HCT116 (cell line): ENCODE measurements at regions not wholly inside any gene's neighbourhood (a gene's known extent, or its start where the extent isn't known, plus 50 kb on each side); places are given as distances from the start of the nearest gene placed in this dataset.

ENCODE experiments used
- ATAC-seq: fragments of 200-7000 bp; cut with Tn5 transposase; 2 replicates; pipeline ENCODE4 v1.9.1; 2020; ENCODE audit warnings: mild to moderate bottlenecking, moderate library complexity
- BruUV-seq: library from RNA; stranded (reverse); fragments of 400-500 nt; replicated peaks from 2 replicates; lab custom pipeline; 2021; lab: Mats Ljungman, UMichigan
- CTCF ChIA-PET: fragments of 300-600 bp; sonication (Branson Sonifier 250); formaldehyde crosslinking; loops from one replicate; lab custom pipeline; 2021; ENCODE audit warnings: antibody characterized with exemption; lab: Charles Lee
- POLR2A ChIA-PET: fragments of 300-600, 350-600 bp; sonication (Branson Sonifier 250); formaldehyde crosslinking; loops from one replicate; lab custom pipeline; 2021; ENCODE audit warnings: antibody characterized with exemption; lab: Charles Lee
- RAD21 ChIA-PET, 2 experiments: fragments of 300-600 bp; sonication (Branson Sonifier 250); formaldehyde crosslinking; loops; one replicate each; lab custom pipeline; 2023; ENCODE audit warnings: low total read pairs in 2 of 2; ENCODE audit not compliant: uncharacterized antibody in 2 of 2, unreplicated experiment in 2 of 2, low non-redundant PET in 1 of 2; lab: Charles Lee
- DNase-seq: peaks from one replicate; pipeline ENCODE4 v3.0.0-alpha.2; 2010; ENCODE audit warnings: low read depth, low spot score
- H2AFZ ChIP-seq: fragments of 200-600 bp; shearing (Covaris generic), sonication (generic); 2 replicates; pipeline ENCODE4 v1.6.1; 2017; ENCODE audit warnings: low read depth, mixed run types, mixed read lengths, antibody characterized with exemption, low read length; ENCODE audit not compliant: poor library complexity, severe bottlenecking
- H3K27ac ChIP-seq: 2 replicates; pipeline ENCODE4 v1.5.1; 2012; ENCODE audit warnings: low read depth, low read length
- H3K27me3 ChIP-seq: fragments of 200-600 bp; sonication (generic); 2 replicates; pipeline ENCODE4 v1.6.1; 2016; ENCODE audit warnings: mixed run types, low read length, mixed read lengths; ENCODE audit not compliant: insufficient read depth
- H3K36me3 ChIP-seq, 2 experiments: fragments of 200-500 bp in 1 of 2; fragments of 200-600 bp in 1 of 2; sonication (Bioruptor generic) in 1 of 2; sonication (generic) in 1 of 2; 2 replicates each; pipeline versions ENCODE4 v1.5.1 to v1.6.1; 2014 to 2016; ENCODE audit warnings: low read length in 2 of 2, inconsistent platforms in 1 of 2, mixed read lengths in 1 of 2, mixed run types in 1 of 2; ENCODE audit not compliant: insufficient read depth in 2 of 2, control insufficient read depth in 1 of 2
- H3K4me1 ChIP-seq, 2 experiments: fragments of 200-600 bp in 1 of 2; sonication (generic) in 1 of 2; 2 replicates each; pipeline versions ENCODE4 v1.5.1 to v1.6.1; 2012 to 2017; ENCODE audit warnings: low read length in 2 of 2, inconsistent platforms in 1 of 2, mild to moderate bottlenecking in 1 of 2, mixed read lengths in 1 of 2, mixed run types in 1 of 2, moderate library complexity in 1 of 2; ENCODE audit not compliant: insufficient read depth in 2 of 2, control insufficient read depth in 1 of 2
- H3K4me2 ChIP-seq: fragments of 200-600 bp; sonication (generic); 2 replicates; pipeline ENCODE4 v1.6.1; 2017; ENCODE audit warnings: mixed run types, low read length, mixed read lengths
- H3K4me3 ChIP-seq, 2 experiments: fragments of 200-600 bp in 1 of 2; sonication (generic) in 1 of 2; replicated peaks in 1 of 2; 2 replicates each; pipeline ENCODE4 v1.5.1; 2011 to 2016; ENCODE audit warnings: low read length in 2 of 2, control low read depth in 1 of 2, low read depth in 1 of 2, mild to moderate bottlenecking in 1 of 2, mixed read lengths in 1 of 2, mixed run types in 1 of 2
- H3K79me2 ChIP-seq: fragments of 200-600 bp; sonication (generic); 2 replicates; pipeline ENCODE4 v1.6.1; 2017; ENCODE audit warnings: mild to moderate bottlenecking, mixed run types, low read length, moderate library complexity, mixed read lengths; ENCODE audit not compliant: insufficient read depth
- H3K9ac ChIP-seq: fragments of 200-600 bp; sonication (generic); 2 replicates; pipeline ENCODE4 v1.6.1; 2016; ENCODE audit warnings: low read length, mixed read lengths
- H3K9me2 ChIP-seq: fragments of 200-600 bp; sonication (generic), shearing (Covaris generic); 2 replicates; pipeline ENCODE4 v1.6.1; 2017; ENCODE audit warnings: mixed run types, mild to moderate bottlenecking, moderate library complexity; ENCODE audit not compliant: insufficient read depth
- H3K9me3 ChIP-seq, 2 experiments: fragments of 200-500 bp in 1 of 2; fragments of 200-600 bp in 1 of 2; sonication (Bioruptor generic) in 1 of 2; sonication (generic) in 1 of 2; 2 replicates each; pipeline ENCODE4 v1.6.1; 2014 to 2017; ENCODE audit warnings: low read length in 2 of 2, mixed read lengths in 2 of 2, inconsistent platforms in 1 of 2, low read depth in 1 of 2, mild to moderate bottlenecking in 1 of 2, mixed run types in 1 of 2, moderate library complexity in 1 of 2; ENCODE audit not compliant: control insufficient read depth in 1 of 2, insufficient read depth in 1 of 2
- H4K20me1 ChIP-seq: fragments of 200-600 bp; sonication (generic), shearing (Covaris generic); 2 replicates; pipeline ENCODE4 v1.6.1; 2017; ENCODE audit warnings: mixed run types, mild to moderate bottlenecking, moderate library complexity; ENCODE audit not compliant: insufficient read depth
- CBX3 ChIP-seq: IDR thresholded peaks from 2 replicates; pipeline ENCODE4 v1.6.1; 2012; ENCODE audit warnings: low read depth
- CTCF ChIP-seq, 3 experiments: fragments of 200-600 bp in 1 of 3; sonication (generic) in 1 of 3; IDR thresholded peaks in 2 of 3; conservative IDR thresholded peaks in 1 of 3; 2 replicates each; pipeline ENCODE4 v1.5.1; 2012 to 2017; ENCODE audit warnings: low read depth in 2 of 3, low read length in 2 of 3, antibody characterized with exemption in 1 of 3, borderline replicate concordance in 1 of 3, control low read depth in 1 of 3, mild to moderate bottlenecking in 1 of 3, mixed read lengths in 1 of 3, mixed run types in 1 of 3, moderate library complexity in 1 of 3; ENCODE audit not compliant: insufficient read depth in 1 of 3
- ELF1 ChIP-seq: IDR thresholded peaks from 2 replicates; pipeline ENCODE4 v1.6.1; 2012; ENCODE audit warnings: low read depth, borderline replicate concordance
- EZH2 ChIP-seq: fragments of 200-600 bp; sonication (generic); IDR thresholded peaks from 2 replicates; pipeline ENCODE4 v1.6.1; 2017; ENCODE audit warnings: antibody characterized with exemption, mixed run types
- FOSL1 ChIP-seq: IDR thresholded peaks from 2 replicates; pipeline ENCODE4 v1.6.1; 2012; ENCODE audit warnings: low read depth
- JUND ChIP-seq: IDR thresholded peaks from 2 replicates; pipeline ENCODE4 v1.6.1; 2012
- POLR2A ChIP-seq: IDR thresholded peaks from 2 replicates; pipeline ENCODE4 v1.7.0; 2011; ENCODE audit warnings: borderline replicate concordance; ENCODE audit not compliant: insufficient read depth, insufficient read length; ENCODE audit errors: extremely low read depth
- REST ChIP-seq: IDR thresholded peaks from 2 replicates; pipeline ENCODE4 v1.6.1; 2012; ENCODE audit warnings: low read depth
- SP1 ChIP-seq: IDR thresholded peaks from 2 replicates; pipeline ENCODE4 v1.6.1; 2012; ENCODE audit warnings: low read depth
- SRF ChIP-seq: IDR thresholded peaks from 2 replicates; pipeline ENCODE4 v1.6.1; 2012; ENCODE audit warnings: low read depth
- YY1 ChIP-seq: IDR thresholded peaks from 2 replicates; pipeline ENCODE4 v1.6.1; 2011; ENCODE audit warnings: low read length, low read depth, moderate library complexity, mild to moderate bottlenecking; ENCODE audit not compliant: insufficient replicate concordance; ENCODE audit errors: extremely low read depth
- ZBTB33 ChIP-seq: IDR thresholded peaks from 2 replicates; pipeline ENCODE4 v1.6.1; 2011; ENCODE audit warnings: mild to moderate bottlenecking, low read length, moderate library complexity; ENCODE audit not compliant: insufficient replicate concordance; ENCODE audit errors: extremely low read depth
- ZNF274 ChIP-seq: fragments of 200-500 bp; sonication (Bioruptor generic); IDR thresholded peaks from 2 replicates; pipeline ENCODE4 v1.6.1; 2014; ENCODE audit warnings: mild to moderate bottlenecking, low read depth, low read length, inconsistent platforms
- intact Hi-C: fragments of 100-400 bp; cut with micrococcal nuclease; formaldehyde crosslinking; loops from 2 replicates; pipeline ENCODE4 v1.10.0; 2022

- TF ChIP-seq REST, result no peak
- Histone ChIP-seq H3K79me2 (no peaks in the 10 kb centered on the region), H3K9me2 (no peaks in the 10 kb centered on the region), H2AFZ (no peak overlapping the region), H3K36me3 (no peaks in the 10 kb centered on the region), H3K9ac (no peak overlapping the region), H3K27ac (no peak overlapping the region), H4K20me1 (no peaks in the 10 kb centered on the region), H3K4me3 (no peak overlapping the region), H3K27me3 (no peaks in the 10 kb centered on the region), H3K4me2 (peak overlapping the region; percentile 47), H3K4me1 (peaks cover 3 to 12% of the 10 kb centered on the region in 2 experiments; a peak in 3 of 4 replicates), H3K9me3 (no peaks in the 10 kb centered on the region)
- intact Hi-C loops, result loop anchor here (5.0 to 10.0 kb wide), 5 partner anchors 166 to 884 kb away; no protein-coding TSS in a partner anchor
- ChIA-PET CTCF (no interaction called here), RAD21 (no interaction called here), POLR2A (no interaction called here)
- BruUV-seq, result no TSS peak
- ATAC-seq (no peak), DNase-seq (no peak)
These were observed 225.4 kb upstream of the PHYHIPL start for GRCh38 chr10:58951087-58951486.

- Histone ChIP-seq H3K9me2 (no peaks in the 10 kb centered on the region), H3K9me3 (no peaks in the 10 kb centered on the region), H3K27ac (no peak overlapping the region), H3K27me3 (no peaks in the 10 kb centered on the region), H3K36me3 (no peaks in the 10 kb centered on the region), H3K4me2 (no peak overlapping the region), H2AFZ (no peak overlapping the region), H3K4me1 (peaks cover 3 to 17% of the 10 kb centered on the region in 2 experiments; a peak in 3 of 4 replicates), H3K9ac (no peak overlapping the region), H3K79me2 (no peaks in the 10 kb centered on the region), H3K4me3 (no peak overlapping the region), H4K20me1 (no peaks in the 10 kb centered on the region)
- BruUV-seq, result no TSS peak
- CTCF ChIA-PET, result interaction anchor here (0.8 to 1.4 kb wide), 8 partner anchors 17 to 671 kb away, joined by 3 to 12 read pairs (median 4); no protein-coding TSS in a partner anchor
- intact Hi-C loops, result loop anchor here (1.0 to 10.0 kb wide), 8 partner anchors 167 to 883 kb away; no protein-coding TSS in a partner anchor
- RAD21 ChIA-PET, result no interaction called here
- POLR2A ChIA-PET, result no interaction called here
- ATAC-seq (no peak), DNase-seq (no peak)
- TF ChIP-seq SRF (no peak), ZNF274 (no peak), JUND (no peak), CTCF (IDR thresholded peaks at IDR 0.05 in 2 of 3, conservative IDR thresholded peaks at IDR 0.05 in 1 of 3; ENCODE audit: borderline replicate concordance in 1 of 3, insufficient read depth in 1 of 3, low read depth in 2 of 3, low read length in 2 of 3) (no peak), CBX3 (no peak), SP1 (no peak), FOSL1 (no peak), POLR2A (no peak), ELF1 (no peak), YY1 (no peak), ZBTB33 (no peak), EZH2 (no peak)
These were observed 224.7 kb upstream of the PHYHIPL start for GRCh38 chr10:58951746-58952145.
